GM12878 (cell line): ENCODE measurements at regions not wholly inside any gene's neighbourhood (a gene's known extent, or its start where the extent isn't known, plus 50 kb on each side); places are given as distances from the start of the nearest gene placed in this dataset.

ENCODE experiments used
- ATF7 ChIP-seq: fragments of 450-650 bp; IDR thresholded peaks from 2 replicates; pipeline ENCODE4 v1.6.1; 2016; ENCODE audit warnings: low read depth, mild to moderate bottlenecking
- BMI1 ChIP-seq: fragments of 450-650 bp; IDR thresholded peaks from 2 replicates; pipeline ENCODE4 v1.6.1; 2016; ENCODE audit warnings: mild to moderate bottlenecking, moderate library complexity, borderline replicate concordance
- CHD1 ChIP-seq: IDR thresholded peaks from 2 replicates; pipeline ENCODE4 v1.6.1; 2012; ENCODE audit warnings: low read depth, low read length, improper control_type of control experiment
- CREM ChIP-seq: IDR thresholded peaks from 2 replicates; pipeline ENCODE4 v1.6.1; 2014; ENCODE audit warnings: antibody characterized with exemption, low read depth
- DPF2 ChIP-seq: fragments of 450-650 bp; IDR thresholded peaks from 2 replicates; pipeline ENCODE4 v1.6.1; 2017; ENCODE audit warnings: mild to moderate bottlenecking
- EP300 ChIP-seq, 2 experiments: fragments of 150-350 bp in 1 of 2; IDR thresholded peaks; 2 replicates each; pipeline ENCODE4 v1.6.1; 2011 to 2012; ENCODE audit warnings: low read depth in 2 of 2, low read length in 2 of 2, borderline replicate concordance in 1 of 2, improper control_type of control experiment in 1 of 2, inconsistent platforms in 1 of 2; ENCODE audit not compliant: control insufficient read depth in 1 of 2
- JUND ChIP-seq: IDR thresholded peaks from 2 replicates; pipeline ENCODE4 v1.6.1; 2012; ENCODE audit warnings: low read depth, mild to moderate bottlenecking, low read length, improper control_type of control experiment, moderate library complexity
- MEF2B ChIP-seq: fragments of 450-650 bp; IDR thresholded peaks from 2 replicates; pipeline ENCODE4 v1.6.1; 2018; ENCODE audit warnings: mild to moderate bottlenecking, moderate library complexity; ENCODE audit not compliant: partially characterized antibody, poor library complexity, severe bottlenecking
- NBN ChIP-seq: fragments of 450-650 bp; IDR thresholded peaks from 2 replicates; pipeline ENCODE4 v1.6.1; 2016
- NFIC ChIP-seq: IDR thresholded peaks from 2 replicates; pipeline ENCODE4 v1.6.1; 2012; ENCODE audit warnings: low read depth, mild to moderate bottlenecking, inconsistent platforms, low read length, moderate library complexity
- RAD21 ChIP-seq: IDR thresholded peaks from 2 replicates; pipeline ENCODE4 v1.6.1; 2011; ENCODE audit warnings: mild to moderate bottlenecking, low read depth, low read length, moderate library complexity; ENCODE audit not compliant: insufficient read depth
- SIX5 ChIP-seq: IDR thresholded peaks from 2 replicates; pipeline ENCODE4 v1.6.1; 2011; ENCODE audit warnings: mild to moderate bottlenecking, low read depth, low read length, moderate library complexity; ENCODE audit not compliant: severe bottlenecking
- ZBED1 ChIP-seq: IDR thresholded peaks from 2 replicates; pipeline ENCODE4 v1.6.1; 2016; ENCODE audit warnings: borderline replicate concordance
- TF ChIP-seq, protein P1 (sequence below): IDR thresholded peaks from 2 replicates; pipeline ENCODE4 v1.6.1; 2012; ENCODE audit warnings: low read length, inconsistent platforms
- TF ChIP-seq, protein P2 (sequence below): IDR thresholded peaks from 2 replicates; pipeline ENCODE4 v1.6.1; 2012; ENCODE audit warnings: mild to moderate bottlenecking, low read depth, low read length

GRCh38 chr18:23377669-23378301, 75.3 kb upstream of the RIOK3 start (continued):
- TF ChIP-seq, protein P1, sequence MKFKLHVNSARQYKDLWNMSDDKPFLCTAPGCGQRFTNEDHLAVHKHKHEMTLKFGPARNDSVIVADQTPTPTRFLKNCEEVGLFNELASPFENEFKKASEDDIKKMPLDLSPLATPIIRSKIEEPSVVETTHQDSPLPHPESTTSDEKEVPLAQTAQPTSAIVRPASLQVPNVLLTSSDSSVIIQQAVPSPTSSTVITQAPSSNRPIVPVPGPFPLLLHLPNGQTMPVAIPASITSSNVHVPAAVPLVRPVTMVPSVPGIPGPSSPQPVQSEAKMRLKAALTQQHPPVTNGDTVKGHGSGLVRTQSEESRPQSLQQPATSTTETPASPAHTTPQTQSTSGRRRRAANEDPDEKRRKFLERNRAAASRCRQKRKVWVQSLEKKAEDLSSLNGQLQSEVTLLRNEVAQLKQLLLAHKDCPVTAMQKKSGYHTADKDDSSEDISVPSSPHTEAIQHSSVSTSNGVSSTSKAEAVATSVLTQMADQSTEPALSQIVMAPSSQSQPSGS, result peak; percentile 44; the same call in 1 of the 2 replicates
- TF ChIP-seq MEF2B, result no peak
- TF ChIP-seq DPF2, result 0 out of 2 replicates have a peak, but pooled peaks have one; percentile 49
- TF ChIP-seq RAD21, result no peak
- peak; percentile 66; the same call in 1 of the 2 replicates for TF ChIP-seq NFIC
- peak; percentile 57 for TF ChIP-seq ATF7
- TF ChIP-seq, protein P2, sequence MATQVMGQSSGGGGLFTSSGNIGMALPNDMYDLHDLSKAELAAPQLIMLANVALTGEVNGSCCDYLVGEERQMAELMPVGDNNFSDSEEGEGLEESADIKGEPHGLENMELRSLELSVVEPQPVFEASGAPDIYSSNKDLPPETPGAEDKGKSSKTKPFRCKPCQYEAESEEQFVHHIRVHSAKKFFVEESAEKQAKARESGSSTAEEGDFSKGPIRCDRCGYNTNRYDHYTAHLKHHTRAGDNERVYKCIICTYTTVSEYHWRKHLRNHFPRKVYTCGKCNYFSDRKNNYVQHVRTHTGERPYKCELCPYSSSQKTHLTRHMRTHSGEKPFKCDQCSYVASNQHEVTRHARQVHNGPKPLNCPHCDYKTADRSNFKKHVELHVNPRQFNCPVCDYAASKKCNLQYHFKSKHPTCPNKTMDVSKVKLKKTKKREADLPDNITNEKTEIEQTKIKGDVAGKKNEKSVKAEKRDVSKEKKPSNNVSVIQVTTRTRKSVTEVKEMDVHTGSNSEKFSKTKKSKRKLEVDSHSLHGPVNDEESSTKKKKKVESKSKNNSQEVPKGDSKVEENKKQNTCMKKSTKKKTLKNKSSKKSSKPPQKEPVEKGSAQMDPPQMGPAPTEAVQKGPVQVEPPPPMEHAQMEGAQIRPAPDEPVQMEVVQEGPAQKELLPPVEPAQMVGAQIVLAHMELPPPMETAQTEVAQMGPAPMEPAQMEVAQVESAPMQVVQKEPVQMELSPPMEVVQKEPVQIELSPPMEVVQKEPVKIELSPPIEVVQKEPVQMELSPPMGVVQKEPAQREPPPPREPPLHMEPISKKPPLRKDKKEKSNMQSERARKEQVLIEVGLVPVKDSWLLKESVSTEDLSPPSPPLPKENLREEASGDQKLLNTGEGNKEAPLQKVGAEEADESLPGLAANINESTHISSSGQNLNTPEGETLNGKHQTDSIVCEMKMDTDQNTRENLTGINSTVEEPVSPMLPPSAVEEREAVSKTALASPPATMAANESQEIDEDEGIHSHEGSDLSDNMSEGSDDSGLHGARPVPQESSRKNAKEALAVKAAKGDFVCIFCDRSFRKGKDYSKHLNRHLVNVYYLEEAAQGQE, result no peak
- peak; percentile 73; the same call in 1 of the 2 replicates for TF ChIP-seq JUND
- no peak for TF ChIP-seq SIX5
- no peak for TF ChIP-seq NBN
- no peak for TF ChIP-seq BMI1
- TF ChIP-seq CHD1, result no peak
- no peak for TF ChIP-seq ZBED1
- TF ChIP-seq EP300 (IDR thresholded peaks at IDR 0.05; ENCODE audit: borderline replicate concordance in 1 of 2, control insufficient read depth in 1 of 2, low read depth in 2 of 2, low read length in 2 of 2), result 0 out of 4 replicates have a peak, but pooled peaks of 1 of the 2 experiments have one; percentile 31
- peak; percentile 43; the same call in 1 of the 2 replicates for TF ChIP-seq CREM
